ENCODE measurements at regions not wholly inside any gene's neighbourhood (a gene's known extent, or its start where the extent isn't known, plus 50 kb on each side); places are given as distances from the start of the nearest gene placed in this dataset.

DNA sequence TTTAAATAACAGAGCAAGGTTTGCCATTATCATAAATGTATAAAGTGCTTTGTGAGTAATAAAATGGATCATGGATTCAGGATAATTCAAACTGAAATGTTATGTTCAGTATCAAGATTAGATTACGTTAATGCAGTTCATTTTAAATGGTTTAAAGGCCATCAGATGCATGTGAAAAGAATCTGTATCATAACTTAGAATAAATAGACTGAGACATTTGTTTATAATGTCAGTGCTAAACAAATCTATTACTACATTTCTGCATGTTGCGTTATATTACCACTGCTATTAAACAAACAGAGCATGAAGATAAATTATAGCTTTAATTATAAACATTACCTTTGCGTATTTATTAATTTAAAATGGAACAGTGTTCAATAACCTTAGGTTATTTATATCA lies 160.2 kb downstream of the TOX3 start:
- no peak for DNase-seq
- ATAC-seq: no peak
- CTCF ChIA-PET: no interaction called here

DNA sequence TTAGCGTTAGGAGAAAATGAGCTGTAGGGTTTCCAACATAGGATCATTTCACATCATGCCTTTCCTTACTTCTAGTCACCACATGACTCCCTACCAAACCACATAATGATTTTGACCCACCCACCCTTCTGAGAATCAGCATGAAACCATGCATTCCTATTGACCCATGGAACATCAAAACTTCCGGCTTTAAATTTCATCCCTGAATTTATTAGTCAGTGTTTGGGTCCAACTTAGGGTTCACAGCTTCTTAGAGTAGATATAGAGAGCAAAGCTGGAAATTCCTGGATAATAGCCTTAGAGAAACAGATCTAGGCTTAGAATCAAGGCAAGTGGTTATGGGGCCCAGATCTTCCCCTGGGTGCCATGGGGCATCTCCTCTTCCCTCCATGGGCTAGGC lies 162.6 kb downstream of the TOX3 start:
- peaks cover 1% of the 10 kb centered on the region for H3K9me3 Mint-ChIP-seq (ENCODE audit: low read depth)
- no peak for DNase-seq
- ATAC-seq: no peak
- H3K27ac Mint-ChIP-seq: no peak overlapping the region
- H3K4me3 Mint-ChIP-seq: no peak overlapping the region
- no peaks in the 10 kb centered on the region for H3K4me1 Mint-ChIP-seq
- H3K36me3 Mint-ChIP-seq: no peaks in the 10 kb centered on the region
- H3K27me3 Mint-ChIP-seq: no peaks in the 10 kb centered on the region
- CTCF ChIA-PET: no interaction called here

More for the DNA sequence above, 160.2 kb downstream of the TOX3 start:
- H3K4me1 Mint-ChIP-seq: no peaks in the 10 kb centered on the region
- no peaks in the 10 kb centered on the region for H3K36me3 Mint-ChIP-seq
- H3K9me3 Mint-ChIP-seq (ENCODE audit: low read depth): peaks cover 1% of the 10 kb centered on the region
- H3K27me3 Mint-ChIP-seq: no peaks in the 10 kb centered on the region
- H3K4me3 Mint-ChIP-seq: no peak overlapping the region
- H3K27ac Mint-ChIP-seq: no peak overlapping the region

DNA sequence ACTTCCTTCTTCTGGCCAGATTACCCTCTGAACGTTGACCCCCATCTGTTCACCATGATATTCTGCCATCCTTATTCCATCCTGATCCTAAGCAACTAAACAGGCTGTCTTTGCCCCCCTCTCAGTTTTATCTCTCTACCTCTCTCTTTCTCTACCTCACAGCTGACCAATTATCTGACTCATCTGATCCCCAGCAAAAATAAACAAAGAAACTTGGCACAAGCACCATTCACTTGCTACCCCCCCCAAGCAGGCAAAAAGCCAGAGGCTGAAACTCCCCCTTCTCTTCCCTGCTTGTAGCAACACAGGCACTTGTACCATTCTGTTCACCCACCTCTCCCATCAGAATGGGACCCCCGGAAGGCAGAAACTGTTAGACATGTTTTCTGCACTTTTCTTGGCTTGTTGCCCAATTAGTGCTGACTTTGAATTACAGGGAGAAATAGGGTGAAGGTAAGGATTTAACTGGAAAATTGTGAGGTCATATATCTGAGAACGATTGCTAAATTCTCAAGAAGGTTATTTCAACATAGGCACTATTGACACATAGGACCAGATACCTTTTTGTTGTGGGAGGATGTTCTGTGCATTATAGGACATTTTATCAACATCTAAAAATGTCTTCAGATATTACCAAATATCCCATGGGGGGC lies 163.2 kb downstream of the TOX3 start:
- H3K36me3 Mint-ChIP-seq: no peaks in the 10 kb centered on the region
- H3K27ac Mint-ChIP-seq: no peak overlapping the region
- CTCF ChIA-PET: no interaction called here
- H3K4me1 Mint-ChIP-seq: no peaks in the 10 kb centered on the region
- H3K4me3 Mint-ChIP-seq: no peak overlapping the region
- ATAC-seq (no peak), DNase-seq (no peak)
- no peaks in the 10 kb centered on the region for H3K27me3 Mint-ChIP-seq
- peaks cover 1% of the 10 kb centered on the region for H3K9me3 Mint-ChIP-seq (ENCODE audit: low read depth)

DNA sequence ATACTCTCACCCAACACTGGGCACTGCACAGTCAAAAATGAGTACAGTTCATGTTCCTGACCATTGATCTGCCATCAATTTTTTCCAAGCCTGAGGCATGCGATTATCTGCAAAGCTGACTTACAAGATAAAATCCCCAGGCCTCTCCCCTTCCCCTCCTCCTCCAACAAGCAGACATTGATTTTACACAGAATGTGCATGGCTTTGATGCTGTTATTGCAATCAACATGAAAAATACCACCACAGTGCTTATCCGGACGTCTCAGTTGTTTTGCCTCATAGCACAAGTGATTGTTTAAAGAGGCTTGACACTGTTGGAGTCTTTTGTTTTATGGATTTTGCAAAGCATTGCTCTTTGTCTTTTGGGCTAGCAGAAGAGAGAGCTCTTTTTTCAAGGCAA lies 163.8 kb downstream of the TOX3 start:
- Mint-ChIP-seq H3K36me3 (no peaks in the 10 kb centered on the region), H3K27me3 (no peaks in the 10 kb centered on the region), H3K4me3 (no peak overlapping the region), H3K9me3 (ENCODE audit: low read depth) (peaks cover 2% of the 10 kb centered on the region), H3K27ac (no peak overlapping the region), H3K4me1 (no peaks in the 10 kb centered on the region)
- CTCF ChIA-PET: no interaction called here
- ATAC-seq (no peak), DNase-seq (no peak)

DNA sequence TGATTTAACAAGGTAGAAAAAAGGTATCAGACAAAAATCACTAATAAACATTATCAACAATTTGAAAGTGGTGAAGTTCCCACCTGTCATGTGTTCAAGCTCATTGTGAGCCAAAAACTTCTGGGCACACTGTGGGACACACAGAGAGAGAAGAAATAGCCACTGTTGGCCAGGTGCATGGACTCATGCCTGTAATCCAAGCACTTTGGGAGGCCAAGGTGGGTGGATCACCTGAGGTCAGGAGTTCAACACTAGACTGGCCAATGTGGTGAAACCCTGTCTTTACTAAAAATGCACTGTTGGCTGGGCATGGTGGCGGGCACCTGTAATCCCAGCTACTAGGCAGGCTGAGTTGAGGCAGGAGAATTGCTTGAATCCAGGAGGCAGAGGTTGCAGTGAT lies 167.4 kb downstream of the TOX3 start:
- ATAC-seq (no peak), DNase-seq (no peak)
- no peak overlapping the region for H3K4me3 Mint-ChIP-seq
- H3K36me3 Mint-ChIP-seq: no peaks in the 10 kb centered on the region
- no peaks in the 10 kb centered on the region for H3K27me3 Mint-ChIP-seq
- no peaks in the 10 kb centered on the region for H3K4me1 Mint-ChIP-seq
- CTCF ChIA-PET: no interaction called here
- no peak overlapping the region for H3K27ac Mint-ChIP-seq
- peaks cover 5% of the 10 kb centered on the region for H3K9me3 Mint-ChIP-seq (ENCODE audit: low read depth)

DNA sequence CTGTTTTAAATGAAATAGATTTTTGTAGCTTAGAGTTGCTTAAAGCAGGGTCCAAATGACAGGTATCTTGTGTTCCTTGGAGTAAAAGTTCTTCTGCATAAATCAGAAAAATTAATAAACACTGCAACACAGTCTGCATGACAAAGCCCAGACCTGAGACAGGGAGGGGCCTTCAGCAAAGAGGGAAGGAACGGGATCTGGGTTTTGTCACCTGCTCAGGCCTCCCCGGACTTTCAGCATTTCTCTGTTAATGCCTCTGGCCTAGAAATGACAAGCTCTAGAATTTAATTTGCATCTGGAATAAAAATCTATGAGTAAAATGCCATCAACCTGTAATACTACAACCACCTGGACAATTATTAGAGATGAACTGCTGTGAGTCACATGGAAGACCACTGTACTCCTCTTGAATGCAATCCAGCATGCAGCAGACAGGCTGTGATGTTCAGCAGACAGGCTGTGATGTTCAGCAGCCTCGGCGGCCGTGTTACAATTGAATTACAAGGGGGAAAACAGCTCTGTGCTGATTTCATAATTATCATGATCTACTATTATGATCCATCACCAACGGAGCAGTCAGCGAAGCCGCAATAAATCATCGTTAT lies 170.2 kb downstream of the TOX3 start:
- no peaks in the 10 kb centered on the region for H3K36me3 Mint-ChIP-seq
- DNase-seq: no peak
- H3K4me3 Mint-ChIP-seq: no peak overlapping the region
- CTCF ChIA-PET: no interaction called here
- ATAC-seq: no peak
- H3K27me3 Mint-ChIP-seq: no peaks in the 10 kb centered on the region
- peaks cover 5% of the 10 kb centered on the region for H3K9me3 Mint-ChIP-seq (ENCODE audit: low read depth)
- no peak overlapping the region for H3K27ac Mint-ChIP-seq
- H3K4me1 Mint-ChIP-seq: no peaks in the 10 kb centered on the region

DNA sequence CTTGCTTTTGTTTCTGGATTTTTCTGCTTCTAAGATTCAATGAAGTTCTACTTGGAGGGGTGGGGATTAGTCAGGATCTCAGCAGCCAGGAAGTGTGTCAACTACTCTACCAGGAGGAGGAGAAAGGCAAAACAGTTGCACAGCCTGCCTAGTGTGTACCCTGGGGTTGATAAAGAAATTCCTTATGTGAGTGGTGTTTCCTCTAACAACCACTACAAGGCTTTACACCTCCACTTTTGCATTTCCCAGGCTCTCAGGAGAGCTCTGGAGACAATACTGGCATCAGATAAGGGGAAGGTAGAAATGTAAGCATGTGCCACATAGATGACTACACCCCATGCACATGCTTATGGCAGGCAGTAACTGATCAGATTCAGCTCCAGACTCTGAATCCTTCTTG lies 174.6 kb downstream of the TOX3 start:
- ATAC-seq (no peak), DNase-seq (no peak)
- CTCF ChIA-PET: no interaction called here
- Mint-ChIP-seq H3K4me1 (no peaks in the 10 kb centered on the region), H3K4me3 (no peak overlapping the region), H3K36me3 (no peaks in the 10 kb centered on the region), H3K9me3 (ENCODE audit: low read depth) (peaks cover 5% of the 10 kb centered on the region), H3K27me3 (no peaks in the 10 kb centered on the region), H3K27ac (no peak overlapping the region)

DNA sequence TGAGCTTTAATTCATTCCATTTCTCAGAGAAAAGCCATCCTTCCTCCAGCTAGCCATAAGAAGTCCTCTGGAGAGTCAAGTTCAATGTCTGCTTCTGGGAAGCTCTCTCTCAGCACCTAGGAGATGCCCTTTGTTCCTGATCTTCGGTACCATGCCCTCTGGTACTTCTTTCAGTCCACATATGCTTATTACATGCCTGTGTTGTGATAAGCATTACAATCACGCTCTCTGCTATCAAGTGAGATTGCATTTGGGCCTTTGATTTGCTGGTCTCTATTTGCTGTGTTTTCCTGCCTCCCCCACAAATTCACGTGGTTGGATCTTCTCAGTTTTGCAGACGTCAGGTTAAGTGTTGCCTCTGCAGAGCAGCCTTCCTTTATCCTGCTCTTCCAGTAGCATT lies 178.1 kb downstream of the TOX3 start:
- ATAC-seq: no peak
- Mint-ChIP-seq H3K4me1 (no peaks in the 10 kb centered on the region), H3K9me3 (ENCODE audit: low read depth) (peaks cover 2% of the 10 kb centered on the region), H3K27ac (no peak overlapping the region), H3K27me3 (no peaks in the 10 kb centered on the region), H3K36me3 (no peaks in the 10 kb centered on the region), H3K4me3 (no peak overlapping the region)
- DNase-seq: no peak
- CTCF ChIA-PET: no interaction called here

DNA sequence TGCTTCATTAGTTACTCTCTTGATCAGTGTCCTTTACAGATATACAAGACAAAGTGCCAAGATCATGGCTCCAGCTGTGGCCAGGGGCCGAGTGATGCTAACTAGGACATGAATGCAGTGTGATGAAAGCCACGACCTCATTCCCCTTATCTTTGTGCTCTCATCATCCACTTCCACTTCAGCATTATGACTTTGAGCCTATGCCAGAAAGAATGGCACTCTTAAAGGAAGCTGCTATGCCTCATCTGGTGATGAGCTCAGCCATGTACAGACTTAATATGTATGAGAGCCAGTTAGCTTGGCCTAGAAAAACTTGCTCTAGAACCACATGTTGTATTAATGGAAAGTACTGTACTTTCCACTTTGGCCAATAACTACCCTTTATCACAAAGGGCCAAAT lies 179.1 kb downstream of the TOX3 start:
- Mint-ChIP-seq H3K4me1 (no peaks in the 10 kb centered on the region), H3K27me3 (no peaks in the 10 kb centered on the region), H3K36me3 (no peaks in the 10 kb centered on the region), H3K27ac (no peak overlapping the region), H3K9me3 (ENCODE audit: low read depth) (peaks cover 2% of the 10 kb centered on the region), H3K4me3 (no peak overlapping the region)
- DNase-seq: no peak
- ATAC-seq: no peak
- CTCF ChIA-PET: interaction anchor here (0.5 kb wide), 1 partner anchor 38 kb away, joined by 3 read pairs; no protein-coding TSS in a partner anchor

DNA sequence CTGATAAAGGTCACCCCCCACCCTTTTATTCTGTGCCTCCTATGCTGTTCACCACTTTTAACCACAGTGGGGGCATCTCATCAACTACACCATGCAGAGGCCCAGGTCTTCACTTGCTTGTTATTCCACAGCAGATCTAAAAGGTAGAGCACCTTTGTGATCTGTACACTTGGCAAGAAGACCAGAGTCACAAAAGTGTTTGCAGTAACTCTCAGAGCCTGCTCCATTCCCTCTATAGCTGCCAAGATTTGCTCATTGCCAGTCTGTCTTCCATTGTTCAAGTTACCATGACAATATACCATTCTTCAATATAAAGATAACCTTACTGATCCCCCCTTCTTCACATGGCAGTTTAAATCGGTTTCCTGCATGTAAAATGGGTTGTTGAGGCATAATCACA lies 180.0 kb downstream of the TOX3 start:
- Mint-ChIP-seq H3K4me1 (no peaks in the 10 kb centered on the region), H3K9me3 (ENCODE audit: low read depth) (peaks cover 2% of the 10 kb centered on the region), H3K27me3 (no peaks in the 10 kb centered on the region), H3K4me3 (no peak overlapping the region), H3K36me3 (no peaks in the 10 kb centered on the region), H3K27ac (no peak overlapping the region)
- DNase-seq (no peak), ATAC-seq (no peak)
- CTCF ChIA-PET: no interaction called here

DNA sequence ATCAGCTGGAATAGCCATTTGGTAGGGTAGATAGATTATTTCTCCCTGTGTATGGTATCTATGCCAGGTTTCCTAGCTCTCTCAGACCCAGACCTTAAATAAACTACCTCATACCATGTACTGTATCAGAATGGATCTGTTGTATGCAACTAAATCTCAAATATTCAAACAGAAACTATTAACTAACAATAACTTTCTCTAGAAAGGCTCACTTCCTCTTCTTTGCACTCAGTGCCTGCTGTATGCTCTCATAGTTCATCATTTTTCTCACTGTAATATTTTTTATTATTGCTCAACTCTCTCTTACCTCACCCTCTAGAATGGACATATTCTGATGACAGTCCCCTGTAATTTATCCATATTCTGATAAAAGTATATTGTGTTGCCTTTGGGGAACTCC lies 182.4 kb downstream of the TOX3 start:
- DNase-seq: no peak
- ATAC-seq: no peak
- Mint-ChIP-seq H3K9me3 (ENCODE audit: low read depth) (no peaks in the 10 kb centered on the region), H3K4me3 (no peak overlapping the region), H3K4me1 (no peaks in the 10 kb centered on the region), H3K36me3 (no peaks in the 10 kb centered on the region), H3K27ac (no peak overlapping the region), H3K27me3 (no peaks in the 10 kb centered on the region)
- CTCF ChIA-PET: no interaction called here

DNA sequence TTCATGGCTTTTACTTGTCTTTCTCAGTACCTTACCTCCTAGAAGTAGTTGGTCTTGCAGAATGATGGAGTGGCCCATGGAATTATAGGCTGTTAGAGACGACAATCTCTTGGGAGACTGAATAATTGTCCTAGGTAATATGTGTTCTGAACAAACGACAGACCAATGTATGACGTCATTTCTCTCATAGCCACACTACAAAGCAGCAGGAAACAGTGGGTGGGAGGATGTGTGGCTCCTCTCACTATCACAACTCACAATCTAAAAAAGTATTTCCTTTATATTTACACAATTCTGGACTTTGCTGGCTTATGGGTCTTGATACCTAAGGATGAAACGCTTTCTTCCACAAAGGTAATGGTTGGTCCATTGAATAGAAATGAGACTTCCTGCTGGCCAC lies 183.9 kb downstream of the TOX3 start:
- no peaks in the 10 kb centered on the region for H3K9me3 Mint-ChIP-seq (ENCODE audit: low read depth)
- H3K36me3 Mint-ChIP-seq: no peaks in the 10 kb centered on the region
- H3K27me3 Mint-ChIP-seq: no peaks in the 10 kb centered on the region
- ATAC-seq (no peak), DNase-seq (no peak)
- H3K4me1 Mint-ChIP-seq: no peaks in the 10 kb centered on the region
- CTCF ChIA-PET: no interaction called here
- H3K4me3 Mint-ChIP-seq: no peak overlapping the region
- no peak overlapping the region for H3K27ac Mint-ChIP-seq

DNA sequence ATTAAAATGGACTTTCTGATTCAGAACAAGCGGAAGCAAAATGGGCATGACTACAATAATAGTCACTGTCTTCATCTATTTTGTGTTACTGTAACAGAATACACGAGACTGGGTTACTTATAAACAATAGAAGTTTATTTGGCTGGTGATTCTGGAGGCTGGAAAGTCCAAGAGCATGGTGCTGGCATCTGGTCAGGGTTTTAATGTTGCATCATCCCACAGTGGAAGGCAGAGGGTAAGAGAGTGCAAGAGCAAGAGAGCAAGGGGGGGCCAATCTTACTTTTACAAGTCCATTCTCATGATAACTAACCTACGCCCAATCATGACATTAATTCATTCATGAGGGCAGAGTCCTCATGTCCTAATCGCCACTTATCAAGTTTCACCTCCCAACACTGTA lies 189.2 kb downstream of the TOX3 start:
- Mint-ChIP-seq H3K27me3 (no peaks in the 10 kb centered on the region), H3K4me1 (no peaks in the 10 kb centered on the region), H3K4me3 (no peak overlapping the region), H3K36me3 (no peaks in the 10 kb centered on the region), H3K27ac (no peak overlapping the region), H3K9me3 (ENCODE audit: low read depth) (peaks cover 2% of the 10 kb centered on the region)
- no peak for DNase-seq
- ATAC-seq: no peak
- CTCF ChIA-PET: no interaction called here

DNA sequence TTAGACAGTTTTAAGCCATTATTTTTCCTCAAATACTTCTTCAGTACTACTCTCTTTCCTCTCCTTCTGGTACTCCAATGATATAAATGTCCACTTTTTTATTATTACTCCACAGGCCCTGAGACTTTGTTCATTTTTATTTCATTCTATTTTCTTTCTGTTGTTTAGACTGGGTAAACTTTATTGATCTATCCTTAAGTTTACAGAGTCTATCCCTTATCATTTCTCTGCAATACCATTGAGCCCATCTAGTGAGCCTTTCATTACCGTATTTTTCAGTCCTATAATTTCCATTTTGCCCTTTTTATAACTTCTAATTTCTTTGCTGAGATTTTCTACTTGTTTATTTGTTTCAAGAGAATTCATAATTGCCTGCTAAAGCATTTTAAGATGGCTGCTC lies 193.7 kb downstream of the TOX3 start:
- Mint-ChIP-seq H3K4me3 (no peak overlapping the region), H3K36me3 (no peaks in the 10 kb centered on the region), H3K4me1 (no peaks in the 10 kb centered on the region), H3K27me3 (no peaks in the 10 kb centered on the region), H3K27ac (no peak overlapping the region), H3K9me3 (ENCODE audit: low read depth) (peaks cover 2% of the 10 kb centered on the region)
- DNase-seq (no peak), ATAC-seq (no peak)
- CTCF ChIA-PET: no interaction called here

DNA sequence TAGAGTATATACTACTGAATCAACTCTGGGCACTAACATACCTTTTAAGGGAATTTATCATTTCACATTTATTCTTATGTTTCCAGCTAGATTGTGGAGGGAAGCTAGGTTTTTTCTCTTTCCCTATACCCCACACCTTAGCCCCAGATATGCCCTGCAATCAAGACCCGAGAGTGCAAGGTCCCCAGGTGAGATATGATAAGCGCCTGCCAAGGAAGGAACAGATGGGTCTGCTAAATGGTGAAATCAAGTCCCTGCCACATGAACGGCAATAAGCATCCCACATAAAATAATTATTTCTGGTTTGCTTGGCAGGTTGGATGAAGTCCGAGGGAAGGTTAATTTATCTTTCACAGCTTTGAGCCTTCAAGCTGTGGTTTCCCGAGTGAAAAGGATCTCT lies 195.5 kb downstream of the TOX3 start:
- Mint-ChIP-seq H3K36me3 (no peaks in the 10 kb centered on the region), H3K9me3 (ENCODE audit: low read depth) (peaks cover 2% of the 10 kb centered on the region), H3K4me1 (no peaks in the 10 kb centered on the region), H3K27me3 (no peaks in the 10 kb centered on the region), H3K4me3 (no peak overlapping the region), H3K27ac (no peak overlapping the region)
- CTCF ChIA-PET: no interaction called here
- DNase-seq: no peak
- no peak for ATAC-seq

All from activated CD8-positive, alpha-beta memory T cell treated with anti-CD3 and anti-CD28 coated beads, Interleukin-2, amount 10 ng/mL, durations not matched to agents 7 days and 5 days (primary cell).